Omental fat pad (tissue), 3 donors: ENCODE measurements at regions not wholly inside any gene's neighbourhood (a gene's known extent, or its start where the extent isn't known, plus 50 kb on each side); places are given as distances from the start of the nearest gene placed in this dataset.

Experiments used
- ATAC-seq: fragments of 150-250 bp; one replicate; pipeline ENCODE4 v1.9.1; 2016; ENCODE audit warnings: mild to moderate bottlenecking, moderate library complexity; ENCODE audit not compliant: low FRiP score
- DNase-seq: peaks from one replicate; pipeline ENCODE4 v3.0.0-alpha.2; 2019; ENCODE audit warnings: low spot score
- TF ChIP-seq, protein P1 (sequence below), 3 donors: fragments of 450-650 bp; IDR thresholded peaks; one replicate each; pipeline ENCODE4 v1.5.1; 2016 to 2017; ENCODE audit warnings: antibody characterized with exemption in 3 of 3, mild to moderate bottlenecking in 3 of 3, moderate library complexity in 2 of 3

DNA sequence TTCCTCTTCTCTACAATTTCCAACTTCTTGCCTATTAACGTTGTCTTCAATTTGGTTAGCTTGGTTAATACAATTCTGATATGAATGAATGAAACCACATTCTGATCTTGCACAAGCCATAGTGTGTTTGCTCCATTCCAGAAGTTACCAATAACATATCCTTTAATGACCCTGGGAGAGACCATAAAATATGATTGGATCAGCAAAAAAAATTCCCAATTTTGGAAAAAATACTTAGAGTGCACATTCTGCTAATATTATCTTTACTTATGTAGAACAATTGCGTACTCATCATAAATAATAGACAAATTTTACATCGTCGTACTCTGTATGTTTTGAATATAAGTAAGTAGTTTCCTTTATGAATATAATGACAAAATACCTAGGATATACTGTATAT, 117.2 kb downstream of the SLITRK5 start:
- ATAC-seq, result no peak
- no peak for DNase-seq
- TF ChIP-seq, protein P1, sequence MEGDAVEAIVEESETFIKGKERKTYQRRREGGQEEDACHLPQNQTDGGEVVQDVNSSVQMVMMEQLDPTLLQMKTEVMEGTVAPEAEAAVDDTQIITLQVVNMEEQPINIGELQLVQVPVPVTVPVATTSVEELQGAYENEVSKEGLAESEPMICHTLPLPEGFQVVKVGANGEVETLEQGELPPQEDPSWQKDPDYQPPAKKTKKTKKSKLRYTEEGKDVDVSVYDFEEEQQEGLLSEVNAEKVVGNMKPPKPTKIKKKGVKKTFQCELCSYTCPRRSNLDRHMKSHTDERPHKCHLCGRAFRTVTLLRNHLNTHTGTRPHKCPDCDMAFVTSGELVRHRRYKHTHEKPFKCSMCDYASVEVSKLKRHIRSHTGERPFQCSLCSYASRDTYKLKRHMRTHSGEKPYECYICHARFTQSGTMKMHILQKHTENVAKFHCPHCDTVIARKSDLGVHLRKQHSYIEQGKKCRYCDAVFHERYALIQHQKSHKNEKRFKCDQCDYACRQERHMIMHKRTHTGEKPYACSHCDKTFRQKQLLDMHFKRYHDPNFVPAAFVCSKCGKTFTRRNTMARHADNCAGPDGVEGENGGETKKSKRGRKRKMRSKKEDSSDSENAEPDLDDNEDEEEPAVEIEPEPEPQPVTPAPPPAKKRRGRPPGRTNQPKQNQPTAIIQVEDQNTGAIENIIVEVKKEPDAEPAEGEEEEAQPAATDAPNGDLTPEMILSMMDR (IDR thresholded peaks at IDR 0.05), result no peak

DNA sequence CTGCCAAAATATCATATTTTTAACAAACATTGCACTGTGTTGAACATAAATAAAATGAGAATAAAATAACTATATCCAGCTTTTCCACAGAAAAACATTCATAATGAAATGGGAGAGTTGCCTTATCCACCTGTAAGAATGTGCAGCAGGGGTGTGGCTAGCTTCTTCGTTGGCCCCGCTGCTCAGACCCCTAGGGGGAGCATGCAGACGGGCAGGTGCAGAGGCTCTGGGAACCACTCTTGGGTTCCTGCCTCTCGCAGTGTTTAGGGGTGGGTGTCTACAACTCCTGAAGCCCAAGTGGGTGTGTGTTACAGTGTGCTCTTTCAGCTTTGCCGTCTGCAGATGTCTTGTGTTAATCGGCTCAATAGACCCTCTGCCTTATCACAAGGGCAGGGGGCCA, 121.7 kb downstream of the SLITRK5 start:
- DNase-seq (no peak), ATAC-seq (no peak)
- TF ChIP-seq, protein P1 (IDR thresholded peaks at IDR 0.05), result no peak

GRCh38 chr13:87798536-87798935, 127.4 kb downstream of the SLITRK5 start:
- TF ChIP-seq, protein P1 (IDR thresholded peaks at IDR 0.05), result no peak
- DNase-seq, result no peak
- no peak for ATAC-seq

- DNase-seq, result no peak
- no peak for ATAC-seq
- TF ChIP-seq, protein P1 (IDR thresholded peaks at IDR 0.05), result no peak
These were observed 139.2 kb downstream of the SLITRK5 start for GRCh38 chr13:87810391-87810801.

DNA sequence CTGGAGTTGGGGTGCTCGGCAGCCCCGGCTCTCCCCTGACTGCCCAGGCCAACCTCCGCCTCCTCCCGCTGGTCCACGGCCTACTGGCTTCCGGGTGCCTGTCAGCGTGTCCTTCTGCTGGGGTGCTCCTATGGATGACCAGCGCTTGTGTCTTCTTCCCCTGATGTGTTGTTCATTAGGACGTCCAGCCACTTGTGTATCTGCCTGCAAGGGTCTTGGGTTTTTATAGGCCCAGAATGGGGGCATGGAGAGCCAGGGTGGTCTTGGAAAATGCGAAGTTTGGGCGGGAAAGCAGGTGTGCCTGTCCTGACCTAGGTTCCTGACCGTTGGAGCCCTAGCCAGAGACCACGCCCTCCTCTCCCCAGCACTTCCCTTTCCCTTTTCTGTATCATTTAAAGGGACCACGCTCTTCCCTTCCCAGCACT, 139.8 kb downstream of the SLITRK5 start:
- no peak for DNase-seq
- TF ChIP-seq, protein P1 (IDR thresholded peaks at IDR 0.05), result no peak
- ATAC-seq, result no peak

GRCh38 chr13:87814403-87814802, 143.2 kb downstream of the SLITRK5 start:
- ATAC-seq (no peak), DNase-seq (no peak)
- TF ChIP-seq, protein P1 (IDR thresholded peaks at IDR 0.05), result no peak

DNA sequence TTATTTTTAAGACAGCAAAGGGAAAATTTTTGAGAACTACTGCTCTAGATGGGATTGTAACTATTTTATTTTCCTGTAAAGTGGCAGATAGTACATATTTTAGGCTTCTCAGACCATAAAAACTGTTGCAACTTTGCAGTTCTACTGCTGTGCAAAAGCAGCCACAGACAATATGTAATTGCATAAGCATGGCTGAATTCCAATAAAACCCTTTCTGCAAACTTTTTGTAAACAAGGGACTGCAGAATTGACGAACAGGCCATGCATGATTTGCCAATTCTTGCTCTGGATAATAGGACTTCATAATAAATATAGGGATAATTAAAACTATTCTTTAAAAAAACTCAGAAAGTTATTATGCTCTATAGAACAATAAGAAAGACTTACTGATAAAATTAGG, 149.1 kb downstream of the SLITRK5 start:
- TF ChIP-seq, protein P1 (IDR thresholded peaks at IDR 0.05), result no peak
- ATAC-seq (no peak), DNase-seq (no peak)
